HG03025 (cell line): ENCODE measurements at regions not wholly inside any gene's neighbourhood (a gene's known extent, or its start where the extent isn't known, plus 50 kb on each side); places are given as distances from the start of the nearest gene placed in this dataset.
"Not testable (repeated sequence)": the region's sequence is repeated elsewhere in the genome, so short reads cannot be mapped to it uniquely, and the experiment has no call there.

Experiments
- ATAC-seq: cut with Tn5 transposase; IDR thresholded peaks from one replicate; pipeline ENCODE4 v1.9.1; 2021; ENCODE audit warnings: mild to moderate bottlenecking, moderate library complexity; ENCODE audit not compliant: unreplicated experiment, low FRiP score

- ATAC-seq: no peak
Observed at GRCh38 chr1:195766709-195767108, 841.5 kb downstream of the KCNT2 start.

GRCh38 chr1:195765099-195765498 is 843.1 kb downstream of the KCNT2 start:
- ATAC-seq: no peak

GRCh38 chr1:195763907-195764374 is 844.3 kb downstream of the KCNT2 start:
- no peak for ATAC-seq

- ATAC-seq: no peak
Observed at GRCh38 chr1:195763146-195763906, 844.9 kb downstream of the KCNT2 start.

GRCh38 chr1:195761104-195761503 is 847.1 kb downstream of the KCNT2 start:
- ATAC-seq: no peak

GRCh38 chr1:195756109-195756508 is 852.1 kb downstream of the KCNT2 start:
- no peak for ATAC-seq

GRCh38 chr1:195754874-195755273 is 853.4 kb downstream of the KCNT2 start:
- ATAC-seq: no peak

GRCh38 chr1:195754303-195754702 is 853.9 kb downstream of the KCNT2 start:
- no peak for ATAC-seq

GRCh38 chr1:195748969-195749368 is 859.3 kb downstream of the KCNT2 start:
- no peak for ATAC-seq

GRCh38 chr1:195745189-195746010 is 862.8 kb downstream of the KCNT2 start:
- ATAC-seq: no peak

- ATAC-seq: no peak
Observed at GRCh38 chr1:195744256-195744655, 864.0 kb downstream of the KCNT2 start.

- ATAC-seq: no peak
Observed at GRCh38 chr1:195740862-195741261, 867.4 kb downstream of the KCNT2 start.

- ATAC-seq: no peak
Observed at GRCh38 chr1:195738966-195739650, 869.1 kb downstream of the KCNT2 start.

GRCh38 chr1:195735140-195735539 is 873.1 kb downstream of the KCNT2 start:
- no peak for ATAC-seq

GRCh38 chr1:195733826-195734225 is 874.4 kb downstream of the KCNT2 start:
- ATAC-seq: no peak

GRCh38 chr1:195733408-195733807 is 874.8 kb downstream of the KCNT2 start:
- no peak for ATAC-seq

- no peak for ATAC-seq
Observed at GRCh38 chr1:195731385-195731784, 876.9 kb downstream of the KCNT2 start.

GRCh38 chr1:195723796-195724194 is 884.4 kb downstream of the KCNT2 start:
- ATAC-seq: no peak

- not testable (repeated sequence) for ATAC-seq
Observed at GRCh38 chr1:195722852-195723795, 885.1 kb downstream of the KCNT2 start.

- not testable (repeated sequence) for ATAC-seq
Observed at GRCh38 chr1:195722146-195722545, 886.1 kb downstream of the KCNT2 start.
